Uterus (tissue), 2 donors: ENCODE measurements at regions not wholly inside any gene's neighbourhood (a gene's known extent, or its start where the extent isn't known, plus 50 kb on each side); places are given as distances from the start of the nearest gene placed in this dataset.

Experiments
- POLR2A ChIP-seq, 2 donors: fragments of 450-650 bp; IDR thresholded peaks; one replicate each; pipeline ENCODE4 v1.6.1; 2016; ENCODE audit warnings: antibody characterized with exemption in 2 of 2, mild to moderate bottlenecking in 1 of 2, moderate library complexity in 1 of 2
- TF ChIP-seq, protein P1 (sequence below), 4 experiments: fragments of 200-600 bp in 2 of 4; fragments of 450-650 bp in 2 of 4; sonication (generic) in 2 of 4; IDR thresholded peaks; one replicate each; pipeline ENCODE4 v1.5.1; 2016 to 2019; ENCODE audit warnings: antibody characterized with exemption in 4 of 4, mild to moderate bottlenecking in 2 of 4, moderate library complexity in 1 of 4

- TF ChIP-seq POLR2A (IDR thresholded peaks at IDR 0.05) = no peak
- TF ChIP-seq, protein P1, sequence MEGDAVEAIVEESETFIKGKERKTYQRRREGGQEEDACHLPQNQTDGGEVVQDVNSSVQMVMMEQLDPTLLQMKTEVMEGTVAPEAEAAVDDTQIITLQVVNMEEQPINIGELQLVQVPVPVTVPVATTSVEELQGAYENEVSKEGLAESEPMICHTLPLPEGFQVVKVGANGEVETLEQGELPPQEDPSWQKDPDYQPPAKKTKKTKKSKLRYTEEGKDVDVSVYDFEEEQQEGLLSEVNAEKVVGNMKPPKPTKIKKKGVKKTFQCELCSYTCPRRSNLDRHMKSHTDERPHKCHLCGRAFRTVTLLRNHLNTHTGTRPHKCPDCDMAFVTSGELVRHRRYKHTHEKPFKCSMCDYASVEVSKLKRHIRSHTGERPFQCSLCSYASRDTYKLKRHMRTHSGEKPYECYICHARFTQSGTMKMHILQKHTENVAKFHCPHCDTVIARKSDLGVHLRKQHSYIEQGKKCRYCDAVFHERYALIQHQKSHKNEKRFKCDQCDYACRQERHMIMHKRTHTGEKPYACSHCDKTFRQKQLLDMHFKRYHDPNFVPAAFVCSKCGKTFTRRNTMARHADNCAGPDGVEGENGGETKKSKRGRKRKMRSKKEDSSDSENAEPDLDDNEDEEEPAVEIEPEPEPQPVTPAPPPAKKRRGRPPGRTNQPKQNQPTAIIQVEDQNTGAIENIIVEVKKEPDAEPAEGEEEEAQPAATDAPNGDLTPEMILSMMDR (IDR thresholded peaks at IDR 0.05) = no peak
Observed at GRCh38 chr9:81465468-81466011, 223.8 kb downstream of the TLE1 start.
